ENCODE measurements at regions not wholly inside any gene's neighbourhood (a gene's known extent, or its start where the extent isn't known, plus 50 kb on each side); places are given as distances from the start of the nearest gene placed in this dataset.

GRCh38 chr16:55151561-55152305 lies 172.3 kb upstream of the IRX6 start:
- Histone ChIP-seq H3K9me3 (no peaks in the 10 kb centered on the region), H3K4me3 (no peak overlapping the region), H3K27ac (no peak overlapping the region), H3K36me3 (no peaks in the 10 kb centered on the region), H3K4me1 (no peaks in the 10 kb centered on the region), H3K27me3 (no peaks in the 10 kb centered on the region)
- no peak for TF ChIP-seq EP300 (IDR thresholded peaks at IDR 0.05)
- no peak for TF ChIP-seq CTCF (IDR thresholded peaks at IDR 0.05)
- no peak for TF ChIP-seq POLR2A (IDR thresholded peaks at IDR 0.05)
- TF ChIP-seq POLR2AphosphoS5 (IDR thresholded peaks at IDR 0.05) = no peak
- 49% methylated on average over 9 of the region's 9 CpGs for WGBS
- DNase-seq (ENCODE audit: low spot score in 2 of 2) = no peak

GRCh38 chr16:55152875-55153390 lies 171.1 kb upstream of the IRX6 start:
- WGBS = 70% methylated on average over 3 of the region's 3 CpGs

GRCh38 chr16:55154262-55154661 lies 169.7 kb upstream of the IRX6 start:
- Histone ChIP-seq H3K9me3 (no peaks in the 10 kb centered on the region), H3K4me1 (no peaks in the 10 kb centered on the region), H3K36me3 (no peaks in the 10 kb centered on the region), H3K27me3 (no peaks in the 10 kb centered on the region), H3K4me3 (no peak overlapping the region), H3K27ac (no peak overlapping the region)
- WGBS = 74% methylated on average over 4 of the region's 4 CpGs
- TF ChIP-seq POLR2AphosphoS5 (IDR thresholded peaks at IDR 0.05) (no peak), CTCF (IDR thresholded peaks at IDR 0.05) (no peak), POLR2A (IDR thresholded peaks at IDR 0.05) (no peak), EP300 (IDR thresholded peaks at IDR 0.05) (no peak)
- DNase-seq (ENCODE audit: low spot score in 2 of 2) = no peak

More at GRCh38 chr16:55152875-55153390, 171.1 kb upstream of the IRX6 start:
- Histone ChIP-seq H3K4me3 (no peak overlapping the region), H3K36me3 (no peaks in the 10 kb centered on the region), H3K9me3 (no peaks in the 10 kb centered on the region), H3K4me1 (no peaks in the 10 kb centered on the region), H3K27ac (no peak overlapping the region), H3K27me3 (no peaks in the 10 kb centered on the region)
- TF ChIP-seq POLR2AphosphoS5 (IDR thresholded peaks at IDR 0.05) (no peak), EP300 (IDR thresholded peaks at IDR 0.05) (no peak)
- DNase-seq (ENCODE audit: low spot score in 2 of 2) = no peak

GRCh38 chr16:55154956-55155355 lies 169.0 kb upstream of the IRX6 start:
- H3K4me3 ChIP-seq = no peak overlapping the region
- H3K36me3 ChIP-seq = no peaks in the 10 kb centered on the region
- H3K27ac ChIP-seq = no peak overlapping the region
- H3K9me3 ChIP-seq = no peaks in the 10 kb centered on the region
- no peak for TF ChIP-seq POLR2AphosphoS5 (IDR thresholded peaks at IDR 0.05)
- H3K27me3 ChIP-seq = no peaks in the 10 kb centered on the region
- DNase-seq (ENCODE audit: low spot score in 2 of 2) = no peak
- no peaks in the 10 kb centered on the region for H3K4me1 ChIP-seq

GRCh38 chr16:55155815-55156214 lies 168.2 kb upstream of the IRX6 start:
- DNase-seq (ENCODE audit: low spot score in 2 of 2) = no peak
- H3K36me3 ChIP-seq = no peaks in the 10 kb centered on the region
- no peaks in the 10 kb centered on the region for H3K9me3 ChIP-seq
- no peak overlapping the region for H3K4me3 ChIP-seq
- no peak overlapping the region for H3K27ac ChIP-seq
- H3K27me3 ChIP-seq = no peaks in the 10 kb centered on the region
- WGBS = 95% methylated on average over 9 of the region's 9 CpGs
- no peaks in the 10 kb centered on the region for H3K4me1 ChIP-seq
- no peak for TF ChIP-seq POLR2AphosphoS5 (IDR thresholded peaks at IDR 0.05)
- no peak for TF ChIP-seq CTCF (IDR thresholded peaks at IDR 0.05)

- no peak overlapping the region for H3K27ac ChIP-seq
- H3K4me3 ChIP-seq = no peak overlapping the region
- no peak for DNase-seq (ENCODE audit: low spot score in 2 of 2)
- 86% methylated on average over 9 of the region's 9 CpGs for WGBS
- TF ChIP-seq POLR2A (IDR thresholded peaks at IDR 0.05) (no peak), EP300 (IDR thresholded peaks at IDR 0.05) (no peak), CTCF (IDR thresholded peaks at IDR 0.05) (no peak), POLR2AphosphoS5 (IDR thresholded peaks at IDR 0.05) (no peak)
- H3K4me1 ChIP-seq = no peaks in the 10 kb centered on the region
- no peaks in the 10 kb centered on the region for H3K9me3 ChIP-seq
- no peaks in the 10 kb centered on the region for H3K27me3 ChIP-seq
- H3K36me3 ChIP-seq = no peaks in the 10 kb centered on the region
Observed at GRCh38 chr16:55169780-55170179, 154.2 kb upstream of the IRX6 start.
